Fibroblast of skin of left biceps (primary cell): ENCODE measurements at regions not wholly inside any gene's neighbourhood (a gene's known extent, or its start where the extent isn't known, plus 50 kb on each side); places are given as distances from the start of the nearest gene placed in this dataset.
"Not testable (repeated sequence)": the region's sequence is repeated elsewhere in the genome, so short reads cannot be mapped to it uniquely, and the experiment has no call there.

Source experiments
- DNase-seq, 2 experiments: peaks; one replicate each; pipeline ENCODE4 v3.0.0-alpha.2; 2013; ENCODE audit warnings: low read depth in 2 of 2

DNA sequence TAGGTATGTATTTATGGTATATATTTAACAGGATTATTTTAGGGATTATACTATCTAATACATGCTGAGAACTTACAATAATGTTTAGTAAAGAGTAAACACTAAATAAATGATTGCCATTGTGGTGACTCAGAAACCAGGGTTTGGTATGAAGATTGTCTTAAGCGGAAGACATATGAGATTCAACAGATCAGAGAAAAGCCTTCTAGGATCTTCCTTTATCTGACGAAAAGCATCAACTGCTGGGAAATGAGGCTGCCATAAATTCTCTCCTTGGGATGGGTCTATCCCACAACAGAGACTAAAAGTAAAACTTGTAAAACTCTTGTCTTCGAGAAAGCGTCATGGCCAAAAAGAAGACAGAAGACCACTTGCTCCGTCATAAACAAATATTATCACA is 1352.2 kb upstream of the EPHA6 start:
- no peak for DNase-seq

DNA sequence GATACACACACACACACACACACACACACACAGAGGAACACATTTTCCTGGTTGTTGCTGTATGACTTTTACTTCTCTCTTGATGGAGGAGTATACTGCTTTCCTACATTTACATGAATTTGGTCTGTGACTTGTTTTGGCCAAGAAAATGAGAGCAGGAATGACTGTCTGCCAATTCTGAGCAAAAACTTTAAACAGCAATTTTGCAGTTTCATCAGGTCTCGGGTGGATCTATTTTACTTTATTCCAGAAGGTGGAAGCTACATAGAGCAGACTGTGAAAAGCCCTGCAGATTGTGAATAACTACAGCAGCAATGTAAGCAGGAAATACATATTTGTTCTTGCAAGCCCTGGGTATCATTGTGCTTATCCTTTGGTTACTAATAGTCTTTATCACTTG is 1350.0 kb upstream of the EPHA6 start:
- DNase-seq, result no peak

DNA sequence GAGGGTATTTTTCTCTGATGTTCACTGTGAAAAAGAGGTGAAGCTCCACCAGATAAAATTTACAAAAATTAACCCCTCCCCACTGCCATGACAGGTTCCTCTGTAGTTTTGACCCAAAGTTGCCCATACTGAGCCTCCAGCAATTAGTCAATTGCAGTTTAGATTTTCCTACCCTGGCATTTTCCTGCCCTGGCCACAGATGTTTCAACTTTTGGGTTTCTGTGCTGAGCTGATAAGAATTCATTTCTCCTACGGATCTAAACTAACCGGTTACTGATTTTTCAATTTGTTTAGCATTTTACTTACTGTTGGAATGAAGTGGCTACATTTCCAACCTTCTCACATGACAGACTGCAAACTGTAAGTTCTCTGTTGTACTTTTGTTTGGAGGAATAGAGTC is 1346.1 kb upstream of the EPHA6 start:
- no peak for DNase-seq

DNA sequence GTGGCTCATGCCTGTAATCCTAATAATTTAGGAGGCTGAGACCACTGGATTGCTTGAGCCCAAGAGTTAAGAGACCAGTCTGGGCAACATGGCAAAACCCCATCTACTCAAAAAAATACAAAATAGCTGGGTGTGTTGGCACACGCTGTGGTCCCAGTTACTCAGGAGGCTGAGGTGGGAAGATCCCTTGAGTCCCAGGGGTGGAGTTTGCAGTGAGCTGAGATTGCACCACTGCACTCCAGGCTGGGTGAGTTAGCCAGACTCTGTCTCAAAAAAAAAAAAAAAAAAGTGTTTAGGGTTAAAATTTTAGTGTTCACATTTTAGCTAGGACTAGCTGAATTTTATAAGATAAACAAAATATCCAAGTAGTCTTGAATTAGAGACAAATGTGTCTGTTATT is 1340.1 kb upstream of the EPHA6 start:
- DNase-seq, result no peak

DNA sequence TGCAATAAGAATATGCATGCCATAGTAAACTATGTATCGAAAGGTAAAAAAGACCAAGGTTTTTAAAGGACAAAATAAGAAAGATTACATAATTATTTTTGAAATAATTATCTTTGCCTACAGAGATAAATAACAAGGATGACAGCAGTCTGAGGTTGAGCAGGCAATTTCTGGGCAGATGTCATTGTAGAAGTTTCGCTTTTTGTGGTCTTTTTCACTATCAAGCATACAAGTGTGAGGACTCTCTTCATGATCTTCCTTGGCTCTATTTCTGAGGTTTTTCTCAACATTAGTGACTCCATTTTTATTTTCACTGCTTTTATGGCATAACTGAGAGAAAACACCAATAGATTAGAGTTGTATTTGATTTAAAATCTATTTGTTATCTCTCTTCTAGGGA is 1337.9 kb upstream of the EPHA6 start:
- no peak for DNase-seq

DNA sequence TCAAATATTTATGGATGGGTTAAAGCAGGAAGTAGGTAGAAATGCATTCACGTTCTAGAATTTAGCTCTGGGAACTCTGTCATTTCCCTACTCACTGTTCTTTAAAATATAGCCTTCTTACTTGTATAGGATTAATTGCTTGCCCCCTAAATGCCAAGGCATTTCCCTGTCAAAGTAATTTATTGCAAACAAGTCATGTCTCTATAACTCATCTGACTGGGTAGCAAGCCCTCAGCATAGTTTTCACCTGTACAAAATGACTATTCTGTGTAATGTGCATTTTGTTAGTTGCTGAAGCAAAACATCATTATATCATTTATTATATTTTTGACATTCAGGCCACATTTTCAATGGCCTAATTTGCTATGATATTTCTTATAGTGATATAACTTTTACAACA is 1308.2 kb upstream of the EPHA6 start:
- no peak for DNase-seq

DNA sequence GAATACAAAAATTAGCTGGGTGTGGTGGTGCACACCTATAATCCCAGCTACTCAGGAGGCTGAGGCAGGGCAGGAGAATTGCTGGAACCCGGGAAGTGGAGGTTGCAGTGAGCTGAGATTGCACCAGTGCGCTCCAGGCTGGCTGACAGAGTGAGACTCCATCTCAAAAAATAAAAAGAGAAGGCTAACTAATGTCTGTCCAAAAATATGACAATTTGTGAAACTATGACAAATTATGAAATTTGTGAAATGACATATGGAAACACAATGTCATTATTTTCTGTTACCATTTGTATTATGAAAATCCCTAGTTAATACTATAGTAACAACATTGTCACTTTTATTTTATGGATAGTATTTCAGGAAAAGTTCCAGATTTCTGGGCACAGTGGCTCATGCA is 1306.3 kb upstream of the EPHA6 start:
- DNase-seq, result no peak

DNA sequence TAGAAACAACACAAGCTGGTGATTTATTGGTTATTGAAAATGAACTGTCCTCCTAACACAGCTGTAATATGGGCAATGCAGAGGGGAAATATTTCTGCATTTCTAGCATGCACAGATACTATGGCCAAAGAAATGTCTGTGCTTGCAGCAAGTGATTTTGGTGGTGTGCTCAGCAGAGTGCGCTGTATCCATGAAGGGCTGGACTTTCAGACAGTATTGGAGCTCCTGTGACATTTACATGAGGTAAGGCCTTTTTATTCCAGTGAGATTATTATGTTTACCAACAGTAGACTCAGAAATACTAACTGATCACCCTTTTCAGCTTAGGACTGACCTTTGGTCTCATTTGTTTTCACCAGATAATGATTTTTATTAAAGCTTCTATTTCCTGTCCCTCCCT is 1302.6 kb upstream of the EPHA6 start:
- no peak for DNase-seq

DNA sequence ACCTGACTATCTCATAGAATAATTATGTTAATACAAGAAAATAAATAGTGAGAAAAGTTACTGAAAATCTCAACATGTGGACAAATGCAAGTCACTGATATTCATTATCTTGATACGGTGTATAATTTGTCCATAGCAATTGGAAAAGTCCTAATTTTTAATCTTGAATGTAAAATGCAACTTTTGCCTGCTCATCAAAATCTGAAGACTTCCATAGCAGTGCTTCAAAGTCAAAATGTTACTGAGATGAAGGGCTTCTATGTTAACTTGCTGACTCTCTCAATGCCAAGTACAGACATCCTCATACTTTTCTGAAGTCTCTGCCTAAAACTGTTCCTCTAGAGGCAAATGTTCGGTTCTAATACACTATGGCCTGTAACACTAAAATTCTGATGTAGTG is 1300.1 kb upstream of the EPHA6 start:
- DNase-seq, result no peak

DNA sequence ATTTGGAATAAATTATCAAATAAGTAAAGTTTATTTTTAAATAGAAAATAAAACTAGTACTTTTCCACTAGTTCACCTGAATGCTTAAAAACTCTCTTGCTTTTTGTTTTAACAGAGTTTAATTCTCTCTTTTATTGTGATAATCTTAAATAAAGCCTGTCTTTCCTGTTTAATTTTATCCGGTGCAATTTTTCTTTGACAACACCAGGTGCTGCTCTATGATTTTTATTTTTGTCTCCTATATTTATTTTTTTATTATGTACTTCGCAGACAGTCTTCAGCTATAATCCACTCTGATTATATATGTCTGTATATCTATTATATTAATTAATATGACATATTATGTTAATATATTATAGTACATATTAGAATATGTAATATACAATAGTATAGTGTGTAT is 1293.0 kb upstream of the EPHA6 start:
- DNase-seq, result no peak

DNA sequence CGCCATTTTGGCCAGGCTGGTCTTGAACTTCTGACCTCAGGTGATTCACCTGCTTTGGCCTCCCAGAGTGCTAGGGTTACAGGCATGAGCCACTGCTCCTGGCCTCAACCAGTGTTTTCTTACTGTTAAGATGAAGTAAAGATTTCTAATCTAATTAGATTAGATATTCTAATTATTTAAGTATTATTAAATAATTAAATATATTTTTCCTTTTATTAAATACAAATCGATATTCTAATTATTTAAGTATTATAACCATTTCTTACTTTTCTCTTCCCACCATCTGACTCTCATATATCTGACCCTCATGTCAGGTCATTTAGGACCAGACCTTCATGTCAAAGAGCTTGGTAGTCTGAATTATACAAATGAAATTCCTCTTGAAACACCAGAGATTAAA is 1291.9 kb upstream of the EPHA6 start:
- no peak for DNase-seq

DNA sequence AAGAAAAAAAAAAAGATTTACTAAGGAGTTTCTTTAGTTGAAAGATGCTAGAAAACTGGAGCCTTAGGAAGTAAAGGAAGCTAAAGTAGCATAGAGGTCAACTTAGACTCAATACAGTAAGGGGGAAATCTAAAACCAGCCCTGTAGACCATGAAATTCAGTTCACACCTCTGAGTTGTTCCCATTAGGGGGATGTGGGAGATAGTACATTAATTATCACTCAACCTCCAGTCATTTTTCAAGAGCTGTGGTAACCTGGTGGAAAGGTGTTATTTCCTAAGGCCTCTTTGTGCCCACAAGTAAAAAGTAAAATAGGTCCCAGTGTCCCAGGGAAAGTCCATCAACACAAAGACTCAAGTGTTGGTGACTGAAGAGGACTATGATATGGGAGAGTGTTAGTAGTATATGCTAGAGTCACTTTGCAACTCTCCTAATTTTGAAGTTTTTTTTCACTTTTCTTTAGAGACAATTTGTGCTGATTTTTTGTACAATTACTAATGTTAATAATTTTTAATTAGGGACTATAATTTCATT is 1274.4 kb upstream of the EPHA6 start:
- DNase-seq, result no peak

DNA sequence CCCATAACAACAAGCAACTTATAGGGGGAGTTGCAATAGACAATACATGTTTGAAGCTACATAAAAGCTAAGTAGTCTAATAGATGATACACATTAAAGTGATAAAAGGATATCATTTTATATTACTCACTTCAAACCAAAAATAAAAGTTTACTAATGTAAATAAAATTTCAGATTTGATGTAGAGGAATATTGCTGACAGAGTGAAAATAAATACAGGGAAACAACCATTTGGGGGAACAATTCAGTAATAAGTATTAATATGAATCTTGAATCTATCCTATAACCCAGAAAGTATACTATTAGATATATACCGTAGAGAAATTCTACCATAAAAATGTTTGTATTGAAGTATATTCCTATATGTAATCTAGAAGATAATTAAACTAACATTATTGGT is 1248.9 kb upstream of the EPHA6 start:
- DNase-seq, result no peak

DNA sequence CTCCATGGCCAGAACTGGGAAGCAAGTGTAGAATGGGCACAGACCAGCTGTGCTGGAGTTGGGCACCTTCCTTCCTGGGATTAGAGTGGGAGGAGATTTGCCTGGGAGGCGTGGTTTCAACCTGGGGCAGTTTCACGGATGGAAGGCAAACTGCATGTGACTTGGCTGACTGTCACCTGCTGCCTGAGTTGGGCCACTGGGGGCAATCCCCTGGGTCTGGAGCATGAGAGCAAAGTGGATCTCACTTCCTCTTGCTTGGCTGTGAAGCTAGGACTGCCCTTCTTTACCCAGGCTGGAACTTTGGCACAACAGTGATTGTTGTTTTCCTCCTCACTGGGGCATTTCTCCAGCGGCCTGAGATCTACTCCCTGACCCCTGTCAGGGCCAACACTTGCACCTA is 1247.0 kb upstream of the EPHA6 start:
- DNase-seq, result no peak

DNA sequence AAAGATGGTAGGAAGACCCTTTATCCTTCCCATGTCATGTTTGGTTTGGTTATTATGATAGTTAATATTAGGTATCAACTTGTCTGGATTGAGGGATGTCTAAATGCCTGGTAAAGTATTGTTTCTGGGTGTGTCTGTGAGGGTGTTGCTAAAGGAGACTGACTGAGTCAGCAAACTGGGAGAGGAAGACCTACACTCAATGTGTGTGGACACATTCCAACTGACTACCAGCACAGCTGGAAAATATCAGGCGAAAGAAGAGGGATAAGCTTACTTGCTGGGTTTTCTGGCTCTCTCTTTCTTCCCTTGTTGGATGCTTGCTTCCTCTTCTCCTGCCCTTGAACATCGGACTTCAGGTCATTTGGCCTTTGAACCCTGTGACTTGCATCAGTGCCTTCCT is 1227.6 kb upstream of the EPHA6 start:
- no peak for DNase-seq

DNA sequence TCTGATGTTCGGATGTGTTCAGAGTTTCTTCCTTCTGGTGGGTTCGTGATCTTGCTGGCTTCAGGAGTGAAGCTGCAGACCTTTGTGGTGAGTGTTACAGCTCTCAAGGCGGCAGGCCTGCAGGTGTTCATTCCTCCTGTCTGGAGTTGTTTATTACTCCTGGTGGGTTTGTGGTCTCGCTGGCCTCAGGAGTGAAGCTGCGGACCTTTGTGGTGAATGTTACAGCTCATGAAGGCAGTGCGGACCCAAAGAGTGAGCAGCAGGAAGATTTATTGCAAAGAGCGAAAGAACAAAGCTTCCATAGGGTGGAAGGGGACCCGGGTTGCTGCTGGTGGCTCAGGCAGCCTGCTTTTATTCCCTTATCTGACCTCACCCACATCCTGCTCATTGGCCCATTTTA is 1226.8 kb upstream of the EPHA6 start:
- DNase-seq, result not testable (repeated sequence)

DNA sequence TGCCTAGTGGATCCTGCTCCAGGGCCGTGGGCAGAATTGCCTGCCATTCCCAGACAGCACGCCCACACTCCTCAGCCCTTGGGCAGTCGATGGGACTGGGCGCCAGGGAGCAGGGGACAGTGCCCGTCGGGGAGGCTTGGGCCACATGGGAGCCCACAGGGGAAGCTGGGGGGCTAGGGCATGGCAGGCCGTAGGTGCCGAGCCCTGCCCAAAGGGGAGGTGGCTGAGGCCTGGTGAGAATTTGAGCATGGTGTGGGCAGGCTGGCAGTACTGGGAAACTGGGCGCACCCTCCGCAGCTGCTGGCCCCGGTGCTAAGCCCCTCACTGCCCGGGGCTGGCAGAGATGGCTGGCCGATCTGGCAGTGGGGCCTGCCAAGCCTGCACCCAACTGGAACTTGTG is 1225.9 kb upstream of the EPHA6 start:
- DNase-seq, result no peak

DNA sequence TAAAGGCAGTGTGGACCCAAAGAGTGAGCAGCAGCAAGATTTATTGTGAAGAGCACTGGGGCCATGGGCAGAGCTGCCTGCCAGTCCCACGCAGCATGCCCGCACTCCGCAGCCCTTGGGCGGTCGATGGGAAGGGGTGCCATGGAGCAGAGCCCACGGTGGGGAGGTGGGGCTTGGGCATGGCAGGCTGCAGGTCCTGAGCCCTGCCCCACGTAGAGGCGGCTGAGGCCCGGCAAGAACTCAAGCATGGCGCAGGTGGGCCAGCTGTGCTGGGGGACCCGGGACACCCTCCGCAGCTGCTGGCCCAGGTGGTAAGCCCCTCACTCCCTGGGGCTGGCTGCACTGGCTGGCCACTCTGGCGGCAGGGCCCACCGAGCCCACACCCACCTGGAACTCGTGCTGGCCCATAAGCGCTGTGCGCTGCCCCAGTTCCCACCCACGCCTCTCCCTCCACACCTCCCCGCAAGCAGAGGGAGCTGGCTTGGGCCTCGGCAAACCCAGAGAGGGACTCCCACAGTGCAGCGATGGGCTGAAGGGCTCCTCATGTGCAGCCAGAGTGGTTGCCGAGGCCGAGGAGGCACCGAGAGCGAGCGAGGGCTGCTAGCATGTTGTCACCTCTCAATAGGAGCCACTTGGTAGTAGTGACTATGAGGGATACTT is 1218.8 kb upstream of the EPHA6 start:
- DNase-seq, result no peak

DNA sequence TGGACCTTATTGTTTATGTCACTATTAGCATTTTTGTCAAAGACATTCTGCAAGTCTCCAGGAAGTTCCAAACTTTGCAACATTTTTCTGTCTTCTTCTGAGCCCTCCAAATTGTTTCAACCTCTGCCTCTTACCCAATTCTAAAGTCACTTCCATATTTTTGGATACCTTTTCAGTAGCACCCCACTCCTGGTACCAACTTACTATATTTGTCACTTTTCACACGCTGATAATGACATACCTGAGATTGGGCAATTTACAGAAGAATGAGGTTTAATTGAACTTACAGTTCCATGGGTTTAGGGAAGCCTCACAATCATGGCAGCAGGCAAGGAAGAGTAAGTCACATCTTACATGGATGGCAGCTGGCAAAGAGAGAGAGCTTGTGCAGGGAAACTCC is 1206.5 kb upstream of the EPHA6 start:
- no peak for DNase-seq

DNA sequence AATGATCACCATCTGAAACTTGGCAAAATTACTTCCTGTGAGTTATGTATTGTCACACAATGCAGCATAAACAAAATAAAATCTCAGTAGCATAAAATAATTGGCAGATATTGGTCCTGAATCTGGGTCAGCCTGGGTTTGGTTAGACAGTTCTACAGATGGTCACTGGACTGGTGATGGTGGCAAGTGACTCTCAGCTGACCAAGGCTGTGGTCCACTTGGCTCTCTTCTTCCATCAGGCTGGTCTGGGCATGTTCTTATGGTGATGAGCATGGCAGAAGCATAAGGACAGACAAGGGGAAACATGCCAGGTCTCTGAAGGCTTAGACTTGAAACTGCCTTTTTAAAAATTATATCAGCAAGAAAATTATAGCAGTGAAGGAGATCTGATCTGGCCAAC is 1205.0 kb upstream of the EPHA6 start:
- DNase-seq, result no peak

DNA sequence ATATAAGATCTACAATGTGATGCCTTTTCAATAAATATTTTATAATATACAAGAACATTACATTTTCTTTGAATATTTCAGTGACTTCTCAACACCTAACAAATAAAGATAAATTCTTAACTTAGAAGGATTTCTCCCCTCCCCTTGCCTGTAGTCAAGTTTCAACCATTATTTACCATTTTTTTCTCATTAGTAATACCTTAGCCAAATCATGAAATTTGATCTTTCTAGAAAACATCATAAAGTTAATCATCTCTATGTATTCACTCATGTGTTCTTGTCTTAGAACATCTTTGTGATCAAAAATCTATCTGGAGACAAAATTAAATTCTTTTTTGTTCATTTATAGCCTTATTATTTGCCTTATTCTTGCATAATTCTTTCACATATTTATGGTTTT is 1201.8 kb upstream of the EPHA6 start:
- no peak for DNase-seq

DNA sequence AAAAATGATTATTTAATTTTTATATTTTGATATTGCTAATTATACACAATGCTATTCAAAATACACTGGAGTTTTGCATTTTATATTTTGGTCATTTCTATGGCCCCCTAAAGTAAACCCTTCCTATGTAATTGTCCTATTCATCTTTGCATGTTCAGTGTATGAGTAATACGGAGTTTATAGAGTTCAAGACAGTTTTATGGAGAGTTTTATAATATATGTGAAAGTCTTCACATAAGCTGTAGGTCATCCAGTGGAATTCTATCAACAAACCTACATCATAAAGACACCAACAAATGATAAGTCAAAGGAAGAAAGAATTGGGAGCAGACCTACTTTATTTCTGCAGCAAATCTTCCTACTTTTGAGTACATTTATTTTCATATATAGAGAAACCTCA is 1200.4 kb upstream of the EPHA6 start:
- DNase-seq, result no peak

DNA sequence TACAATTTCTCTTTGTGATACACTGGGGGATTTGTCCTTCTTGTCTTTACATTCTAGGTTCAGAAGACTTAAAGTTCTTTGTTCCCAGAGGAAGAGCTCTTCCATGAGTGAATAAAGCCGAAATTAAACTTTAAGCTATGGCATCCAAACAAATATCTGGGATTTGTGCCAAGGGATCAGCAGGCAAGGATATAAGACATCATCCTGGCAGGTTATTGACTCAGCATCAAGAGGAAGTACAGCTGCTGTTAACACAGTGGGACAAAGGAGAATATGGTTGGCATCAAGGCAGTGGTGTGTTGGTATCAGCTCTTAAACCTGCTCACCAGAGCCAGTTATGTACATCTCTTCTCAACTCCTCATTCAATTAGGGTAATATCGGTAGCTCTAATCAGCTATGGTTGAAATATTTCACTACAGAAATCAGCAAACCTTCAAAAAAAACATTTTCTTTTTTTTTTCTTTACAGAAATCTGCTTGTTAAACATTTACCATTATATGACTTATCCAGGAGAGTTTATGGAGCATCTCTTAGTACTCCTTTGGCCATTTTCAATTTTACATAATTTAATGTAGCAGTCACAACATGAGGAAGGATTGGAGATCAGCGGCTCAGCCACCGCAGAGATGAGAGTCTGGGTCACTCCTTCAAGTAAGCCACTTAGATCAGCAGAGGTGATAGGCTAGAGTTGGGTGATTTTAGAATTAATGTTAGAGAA is 1198.6 kb upstream of the EPHA6 start:
- DNase-seq, result no peak

DNA sequence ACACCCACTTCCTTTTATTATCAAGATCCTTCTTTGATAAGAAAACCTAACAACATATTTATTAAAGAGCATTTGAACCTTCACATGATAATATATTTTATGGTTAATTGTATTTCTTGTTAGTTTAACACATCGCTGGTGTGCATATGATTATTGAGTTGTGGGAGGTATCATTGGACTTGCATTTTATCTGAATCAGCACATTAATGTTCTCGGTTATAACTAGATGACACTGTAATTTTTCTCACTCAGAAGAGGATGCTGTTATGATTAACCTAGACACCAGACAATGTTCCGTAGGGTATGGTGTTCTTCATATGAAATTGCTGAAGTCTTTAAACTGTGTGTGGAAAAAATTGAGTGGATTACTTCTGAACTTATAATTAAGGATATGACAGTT is 1188.3 kb upstream of the EPHA6 start:
- no peak for DNase-seq
